Ectodermal cell (in vitro differentiated cells): ENCODE measurements at regions not wholly inside any gene's neighbourhood (a gene's known extent, or its start where the extent isn't known, plus 50 kb on each side); places are given as distances from the start of the nearest gene placed in this dataset.

Experiments
- H3K27ac ChIP-seq: 2 replicates; pipeline ENCODE4 v1.7.0; 2013; ENCODE audit warnings: mild to moderate bottlenecking, low read depth, low read length; ENCODE audit not compliant: insufficient read depth, poor library complexity, severe bottlenecking
- H3K27me3 ChIP-seq: 2 replicates; pipeline ENCODE4 v1.7.0; 2013; ENCODE audit warnings: mild to moderate bottlenecking, low read length; ENCODE audit not compliant: insufficient read depth, control insufficient read depth, poor library complexity, severe bottlenecking
- H3K36me3 ChIP-seq: one replicate; pipeline ENCODE4 v1.7.0; 2013; ENCODE audit warnings: low read length; ENCODE audit not compliant: control insufficient read depth, insufficient read depth
- H3K4me1 ChIP-seq: one replicate; pipeline ENCODE4 v1.7.0; 2013; ENCODE audit warnings: low read length; ENCODE audit not compliant: control insufficient read depth, insufficient read depth
- H3K4me3 ChIP-seq: 2 replicates; pipeline ENCODE4 v1.7.0; 2013; ENCODE audit warnings: low read depth, low read length, control low read depth; ENCODE audit not compliant: insufficient read depth
- H3K9me3 ChIP-seq: 2 replicates; pipeline ENCODE4 v1.7.0; 2013; ENCODE audit warnings: mild to moderate bottlenecking, low read length, moderate library complexity; ENCODE audit not compliant: control insufficient read depth
- WGBS, 2 experiments: methylation state at CpG; one replicate each; pipeline ENCODE4 v1.1.7; 2013; ENCODE audit warnings: missing lambda C conversion rate in 2 of 2; 5-methylcytosine and 5-hydroxymethylcytosine counted together

DNA sequence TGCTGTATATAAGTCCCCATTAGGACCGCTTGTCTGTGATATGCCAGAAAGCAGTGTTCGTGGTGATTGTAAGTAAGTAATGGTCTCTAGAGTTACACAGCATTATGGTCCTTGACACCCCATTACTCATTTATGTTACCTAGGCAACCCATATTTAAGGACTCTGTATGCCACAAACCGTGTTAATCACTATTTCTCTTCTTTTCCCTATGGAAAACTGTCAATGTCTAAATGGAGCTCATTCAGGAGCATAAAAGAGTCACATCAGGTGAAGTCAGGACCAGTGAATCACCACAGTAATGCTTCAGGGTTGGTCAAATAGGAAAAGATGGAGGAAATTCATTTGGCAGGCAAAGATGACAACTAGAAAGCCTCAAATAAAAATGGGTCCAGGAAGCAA is 146.6 kb upstream of the PEX5L start:
- Histone ChIP-seq H3K27me3 (no peaks in the 10 kb centered on the region), H3K4me1 (no peaks in the 10 kb centered on the region), H3K36me3 (no peaks in the 10 kb centered on the region), H3K9me3 (no peaks in the 10 kb centered on the region), H3K4me3 (no peak overlapping the region), H3K27ac (no peak overlapping the region)
- WGBS, 2 experiments, result 95 to 100% methylated on average over 2 to 3 of the region's 3 CpGs

DNA sequence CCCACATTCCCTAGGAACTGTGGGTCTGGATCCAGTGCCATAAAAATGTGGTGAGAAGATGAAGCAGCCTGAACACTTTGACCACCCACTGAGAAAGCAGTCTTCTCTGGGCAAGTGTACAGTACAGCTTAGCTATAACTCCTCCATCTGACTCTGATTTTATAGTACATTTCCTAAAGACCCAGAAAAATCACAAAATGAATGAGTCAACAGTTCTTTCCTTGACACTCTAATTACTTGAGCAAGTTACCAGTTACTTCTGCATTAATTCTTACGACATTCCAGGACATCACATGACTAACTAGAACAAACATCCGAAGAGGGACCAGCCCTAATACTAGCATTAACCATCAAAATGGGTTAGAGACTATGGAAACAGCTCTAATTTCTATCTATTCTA is 148.1 kb upstream of the PEX5L start:
- 95% methylated on average over 2 of the region's 2 CpGs for WGBS, 2 experiments
- H3K27me3 ChIP-seq, result no peaks in the 10 kb centered on the region

DNA sequence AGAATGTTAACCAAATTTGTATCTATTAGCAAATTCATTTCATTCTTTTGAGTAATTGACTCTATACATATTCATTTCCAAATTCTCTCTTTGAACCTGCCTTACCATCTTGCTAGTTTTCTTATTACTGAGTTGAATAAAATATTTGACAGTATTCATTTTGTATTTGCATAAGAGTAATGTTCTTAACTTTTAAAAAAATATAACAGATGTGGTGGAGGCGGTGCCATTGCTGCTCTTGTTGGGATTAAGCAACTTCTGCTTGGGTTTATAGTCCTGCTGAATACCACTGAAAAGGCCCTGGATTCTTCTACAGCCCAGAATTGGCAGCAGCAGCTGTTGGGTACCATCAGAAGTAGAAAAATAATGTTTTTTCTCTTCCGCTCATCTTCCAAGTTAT is 148.9 kb upstream of the PEX5L start:
- H3K27ac ChIP-seq, result no peak overlapping the region
- no peaks in the 10 kb centered on the region for H3K4me1 ChIP-seq
- 95 to 96% methylated on average over 2 of the region's 2 CpGs for WGBS, 2 experiments
- H3K9me3 ChIP-seq, result no peaks in the 10 kb centered on the region
- no peaks in the 10 kb centered on the region for H3K27me3 ChIP-seq
- no peaks in the 10 kb centered on the region for H3K36me3 ChIP-seq
- H3K4me3 ChIP-seq, result no peak overlapping the region

More for the DNA sequence above, 148.1 kb upstream of the PEX5L start:
- no peaks in the 10 kb centered on the region for H3K36me3 ChIP-seq
- H3K4me3 ChIP-seq, result no peak overlapping the region
- no peak overlapping the region for H3K27ac ChIP-seq
- no peaks in the 10 kb centered on the region for H3K9me3 ChIP-seq
- no peaks in the 10 kb centered on the region for H3K4me1 ChIP-seq

DNA sequence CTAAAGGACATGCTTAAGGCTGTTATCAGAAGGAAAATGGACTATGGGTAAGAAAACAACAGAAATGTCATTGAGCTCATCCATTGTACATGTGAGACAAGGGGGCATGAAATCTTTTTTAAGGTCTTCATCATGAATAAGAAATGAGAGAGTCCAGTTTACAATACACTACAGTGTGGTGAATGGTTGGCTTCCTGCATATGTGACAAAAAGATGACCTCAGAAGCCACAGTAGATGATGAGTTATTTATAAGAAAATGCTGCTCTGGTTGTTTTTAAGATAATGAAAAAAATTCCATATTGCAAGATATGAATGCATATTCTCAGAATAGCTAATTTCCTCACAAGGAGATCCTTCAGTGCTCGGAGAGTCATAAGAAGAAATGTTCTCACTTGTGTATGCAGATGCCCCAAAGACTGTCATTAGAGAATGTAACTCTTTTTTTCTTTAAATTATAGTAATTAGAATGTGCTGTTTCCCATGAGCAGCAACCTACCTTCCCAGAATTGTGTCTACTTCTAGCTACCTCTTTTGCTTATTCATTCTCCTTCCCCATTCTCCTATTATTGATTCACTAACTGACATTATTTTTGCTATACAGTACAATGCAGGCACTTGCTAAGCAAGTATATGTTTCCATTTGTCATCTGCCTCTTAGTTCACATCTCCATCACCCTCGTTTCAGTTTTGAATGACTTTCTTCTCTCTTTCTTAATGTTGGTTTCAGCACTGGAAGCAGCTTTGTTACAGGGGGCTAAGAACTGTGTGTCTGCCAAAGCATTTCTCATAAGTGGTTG is 152.0 kb upstream of the PEX5L start:
- no peaks in the 10 kb centered on the region for H3K27me3 ChIP-seq
- no peak overlapping the region for H3K27ac ChIP-seq
- H3K9me3 ChIP-seq, result no peaks in the 10 kb centered on the region
- H3K4me1 ChIP-seq, result no peaks in the 10 kb centered on the region
- no peak overlapping the region for H3K4me3 ChIP-seq
- WGBS, 2 experiments, result 57 to 64% methylated on average over 2 of the region's 2 CpGs
- no peaks in the 10 kb centered on the region for H3K36me3 ChIP-seq

DNA sequence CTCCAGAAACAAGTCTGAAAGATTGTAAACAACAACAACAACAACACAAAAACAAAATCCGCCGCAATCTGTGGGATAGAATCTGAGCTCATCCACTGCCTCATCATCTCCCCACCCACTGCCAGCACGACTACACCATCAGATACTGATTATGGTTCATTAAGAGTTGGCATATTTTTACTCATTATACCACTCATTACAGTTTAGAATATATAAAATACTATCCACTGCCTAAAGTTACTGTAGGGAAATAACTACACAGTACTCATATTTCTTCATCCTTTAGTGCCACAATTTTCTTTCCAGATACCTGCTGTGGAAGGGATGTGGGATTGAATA is 152.5 kb upstream of the PEX5L start:
- no peak overlapping the region for H3K4me3 ChIP-seq
- no peaks in the 10 kb centered on the region for H3K9me3 ChIP-seq
- H3K36me3 ChIP-seq, result no peaks in the 10 kb centered on the region
- H3K27me3 ChIP-seq, result no peaks in the 10 kb centered on the region
- H3K27ac ChIP-seq, result no peak overlapping the region
- WGBS, 2 experiments, result 95% methylated on average over 3 of the region's 3 CpGs
- no peaks in the 10 kb centered on the region for H3K4me1 ChIP-seq

DNA sequence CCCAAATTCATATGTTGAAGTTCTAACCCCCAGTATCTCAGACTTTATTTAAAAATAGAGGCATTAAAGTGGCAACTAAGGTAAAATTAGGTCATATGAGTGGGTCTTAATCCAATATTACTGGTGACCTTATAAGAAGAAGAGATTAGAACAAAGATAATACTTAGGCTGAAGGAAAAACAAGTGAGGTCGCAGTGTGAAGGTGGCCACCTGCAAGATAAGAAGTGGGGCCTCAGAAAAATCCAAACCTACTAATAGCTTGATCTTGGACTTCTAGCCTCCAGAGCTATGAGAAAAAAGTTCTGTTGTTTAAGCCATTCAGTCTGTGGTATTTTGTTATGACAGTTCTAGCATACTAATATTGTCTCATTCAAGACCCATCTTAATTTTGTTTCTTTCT is 159.9 kb upstream of the PEX5L start:
- H3K27ac ChIP-seq, result no peak overlapping the region
- no peaks in the 10 kb centered on the region for H3K27me3 ChIP-seq
- 67 to 100% methylated on average over 1 of the region's 1 CpG for WGBS, 2 experiments
- H3K4me3 ChIP-seq, result no peak overlapping the region
- no peaks in the 10 kb centered on the region for H3K4me1 ChIP-seq
- H3K9me3 ChIP-seq, result no peaks in the 10 kb centered on the region
- H3K36me3 ChIP-seq, result no peaks in the 10 kb centered on the region

DNA sequence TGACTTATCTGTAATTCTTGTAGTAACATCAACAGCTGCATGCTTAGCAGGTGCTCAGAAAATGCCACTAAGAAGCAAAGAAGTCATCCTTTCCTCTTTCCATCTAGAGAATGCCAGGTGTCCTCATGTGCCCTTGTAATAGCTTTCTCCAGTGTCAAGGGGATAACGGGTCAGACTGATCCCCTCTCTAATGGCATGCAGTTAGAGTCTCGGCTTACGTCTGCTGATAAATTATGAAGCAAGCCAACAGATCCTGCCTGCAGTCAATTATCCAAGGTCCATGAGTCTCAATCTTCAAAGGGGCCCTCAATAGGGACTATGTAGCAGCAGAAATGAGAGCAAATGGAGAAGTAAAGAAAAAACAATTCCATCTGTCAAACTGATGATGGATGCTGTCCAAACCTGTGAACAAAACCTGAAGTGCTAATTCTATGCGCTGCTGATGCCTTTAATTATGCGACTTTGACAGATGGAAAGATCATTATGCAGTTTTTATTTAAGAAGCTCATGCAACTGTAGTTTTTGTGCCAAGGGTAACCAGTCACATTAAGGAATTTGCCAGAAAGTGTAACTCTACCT is 162.8 kb upstream of the PEX5L start:
- Histone ChIP-seq H3K27me3 (no peaks in the 10 kb centered on the region), H3K27ac (no peak overlapping the region), H3K9me3 (no peaks in the 10 kb centered on the region), H3K4me1 (no peaks in the 10 kb centered on the region), H3K36me3 (no peaks in the 10 kb centered on the region), H3K4me3 (no peak overlapping the region)
- 88 to 96% methylated on average over 5 of the region's 5 CpGs for WGBS, 2 experiments

DNA sequence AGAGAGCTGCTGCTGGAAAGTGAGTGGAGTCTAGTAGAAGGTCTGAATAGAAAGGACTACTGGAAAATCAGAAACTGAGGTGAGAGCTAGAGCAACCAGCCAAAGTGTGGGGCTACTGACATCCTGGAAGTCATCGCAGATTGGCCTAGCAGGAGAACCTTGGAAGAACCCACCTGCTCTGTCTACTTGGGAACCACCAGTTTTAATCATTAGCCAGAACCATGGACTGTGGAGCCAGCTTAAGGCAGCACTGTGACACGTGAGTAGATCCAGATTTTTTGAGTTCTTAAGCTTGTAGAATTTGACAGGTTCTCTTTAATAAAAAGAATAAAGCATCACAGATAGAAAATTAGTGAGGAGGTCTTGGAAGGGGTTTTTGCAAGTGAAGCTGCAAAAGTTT is 179.1 kb upstream of the PEX5L start:
- Histone ChIP-seq H3K27me3 (no peaks in the 10 kb centered on the region), H3K4me3 (no peak overlapping the region), H3K27ac (no peak overlapping the region), H3K36me3 (no peaks in the 10 kb centered on the region), H3K4me1 (no peaks in the 10 kb centered on the region), H3K9me3 (no peaks in the 10 kb centered on the region)
- 96 to 100% methylated on average over 2 of the region's 2 CpGs for WGBS, 2 experiments

DNA sequence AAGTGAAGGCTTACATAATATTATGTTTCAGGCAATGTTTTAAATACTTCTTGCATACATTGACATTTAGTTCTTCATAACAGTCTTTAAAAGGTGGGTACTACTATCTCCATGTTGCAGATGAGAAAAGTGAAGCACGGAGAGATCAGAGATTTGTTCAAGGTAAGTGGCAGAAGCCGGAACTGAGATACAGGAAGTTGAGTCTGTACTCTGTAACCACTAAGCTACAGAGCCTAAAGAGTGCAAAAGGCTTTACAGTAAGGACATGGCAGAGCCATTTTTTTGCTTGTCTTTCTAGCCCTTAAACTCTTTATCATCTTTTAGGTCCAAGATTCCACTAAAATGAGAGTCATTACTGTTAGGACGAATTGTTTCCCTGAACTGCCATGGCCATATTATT is 186.5 kb upstream of the PEX5L start:
- Histone ChIP-seq H3K4me3 (no peak overlapping the region), H3K27me3 (no peaks in the 10 kb centered on the region), H3K9me3 (no peaks in the 10 kb centered on the region), H3K27ac (no peak overlapping the region), H3K4me1 (no peaks in the 10 kb centered on the region), H3K36me3 (no peaks in the 10 kb centered on the region)
- 94% methylated on average over 3 of the region's 3 CpGs for WGBS, 2 experiments

DNA sequence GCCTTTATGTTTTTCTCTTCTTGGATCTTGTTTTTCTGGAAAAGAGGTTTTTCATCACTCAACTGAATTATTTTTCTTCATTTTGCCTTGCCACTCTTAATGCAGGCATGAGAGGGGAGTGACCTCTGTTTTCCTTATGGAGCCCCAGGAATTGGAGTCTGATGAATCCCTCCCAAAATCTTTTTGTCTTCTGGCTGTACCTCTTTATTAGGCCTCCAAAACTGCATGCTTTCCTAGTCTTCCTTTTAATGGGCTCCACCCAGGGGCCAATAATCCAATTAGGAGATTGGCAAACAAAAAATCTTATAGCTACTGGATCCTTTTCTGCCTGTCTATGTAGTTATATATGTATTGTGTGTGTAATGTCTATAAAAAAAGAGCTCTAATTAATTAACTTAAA is 192.4 kb upstream of the PEX5L start:
- no peak overlapping the region for H3K27ac ChIP-seq
- H3K27me3 ChIP-seq, result no peaks in the 10 kb centered on the region
- H3K4me1 ChIP-seq, result no peaks in the 10 kb centered on the region
- H3K36me3 ChIP-seq, result no peaks in the 10 kb centered on the region
- H3K9me3 ChIP-seq, result peaks cover 7% of the 10 kb centered on the region
- H3K4me3 ChIP-seq, result no peak overlapping the region
